ENCODE measurements at regions not wholly inside any gene's neighbourhood (a gene's known extent, or its start where the extent isn't known, plus 50 kb on each side); places are given as distances from the start of the nearest gene placed in this dataset.
A peak's percentile ranks its signal among the peaks of the same experiment; 100 is the strongest.

GRCh38 chr2:66843847-66844246 lies 408.9 kb downstream of the MEIS1 start:
- no peak for TF ChIP-seq Cebpa-rat (IDR thresholded peaks at IDR 0.05)
- H3K9me3 ChIP-seq (replicated peaks in 1 of 11) = no peaks in the 10 kb centered on the region

GRCh38 chr2:66845307-66845706 lies 410.4 kb downstream of the MEIS1 start:
- Histone ChIP-seq H3K27ac (no peak overlapping the region), H3K9me3 (replicated peaks in 1 of 11) (no peaks in the 10 kb centered on the region), H3K9ac (no peak overlapping the region), H3K36me3 (no peaks in the 10 kb centered on the region), H3K4me3 (no peak overlapping the region), H4K20me1 (no peaks in the 10 kb centered on the region), H3K4me2 (no peak overlapping the region), H3K27me3 (no peaks in the 10 kb centered on the region), H3K4me1 (no peaks in the 10 kb centered on the region)
- no peak for TF ChIP-seq Cebpa-rat (IDR thresholded peaks at IDR 0.05)

More at GRCh38 chr2:66843847-66844246, 408.9 kb downstream of the MEIS1 start:
- Histone ChIP-seq H3K9ac (no peak overlapping the region), H3K27me3 (no peaks in the 10 kb centered on the region), H3K4me2 (no peak overlapping the region), H3K4me1 (no peaks in the 10 kb centered on the region), H3K27ac (no peak overlapping the region), H3K4me3 (no peak overlapping the region), H3K36me3 (no peaks in the 10 kb centered on the region), H4K20me1 (no peaks in the 10 kb centered on the region)

GRCh38 chr2:66846887-66847286 lies 412.0 kb downstream of the MEIS1 start:
- Histone ChIP-seq H3K4me1 (no peaks in the 10 kb centered on the region), H3K4me3 (no peak overlapping the region), H3K36me3 (no peaks in the 10 kb centered on the region), H3K4me2 (no peak overlapping the region), H3K9me3 (replicated peaks in 1 of 11) (no peaks in the 10 kb centered on the region), H3K27ac (no peak overlapping the region), H3K27me3 (no peaks in the 10 kb centered on the region), H3K9ac (no peak overlapping the region), H4K20me1 (no peaks in the 10 kb centered on the region)
- TF ChIP-seq Cebpa-rat (IDR thresholded peaks at IDR 0.05) = no peak

GRCh38 chr2:66849153-66849755 lies 414.3 kb downstream of the MEIS1 start:
- H3K9ac ChIP-seq = no peak overlapping the region
- TF ChIP-seq Cebpa-rat (IDR thresholded peaks at IDR 0.05) = no peak
- no peaks in the 10 kb centered on the region for H3K27me3 ChIP-seq
- no peaks in the 10 kb centered on the region for H3K9me3 ChIP-seq (replicated peaks in 1 of 11)
- H4K20me1 ChIP-seq = no peaks in the 10 kb centered on the region
- H3K4me1 ChIP-seq = peaks cover 4 to 8% (median 6%) of the 10 kb centered on the region in 10 experiments; a peak in 19 of 20 replicates
- H3K4me2 ChIP-seq = no peak overlapping the region
- no peak overlapping the region for H3K4me3 ChIP-seq
- H3K27ac ChIP-seq = no peak overlapping the region
- H3K36me3 ChIP-seq = no peaks in the 10 kb centered on the region

- Histone ChIP-seq H3K27me3 (no peaks in the 10 kb centered on the region), H3K27ac (no peak overlapping the region), H4K20me1 (no peaks in the 10 kb centered on the region), H3K9me3 (replicated peaks in 1 of 11) (no peaks in the 10 kb centered on the region), H3K4me2 (no peak overlapping the region), H3K4me3 (no peak overlapping the region), H3K9ac (no peak overlapping the region), H3K36me3 (no peaks in the 10 kb centered on the region), H3K4me1 (peaks cover 8 to 14% (median 12%) of the 10 kb centered on the region in 10 experiments; a peak in 19 of 20 replicates)
- TF ChIP-seq Cebpa-rat (IDR thresholded peaks at IDR 0.05) = no peak
Observed at GRCh38 chr2:66850376-66850775, 415.5 kb downstream of the MEIS1 start.

- Histone ChIP-seq H3K9me3 (replicated peaks in 1 of 11) (no peaks in the 10 kb centered on the region), H3K4me3 (no peak overlapping the region), H3K36me3 (no peaks in the 10 kb centered on the region), H3K4me1 (peaks cover 8 to 14% (median 12%) of the 10 kb centered on the region in 10 experiments; a peak in 19 of 20 replicates), H3K4me2 (no peak overlapping the region), H3K27me3 (no peaks in the 10 kb centered on the region), H4K20me1 (no peaks in the 10 kb centered on the region), H3K9ac (no peak overlapping the region), H3K27ac (no peak overlapping the region)
- TF ChIP-seq Cebpa-rat (IDR thresholded peaks at IDR 0.05) = no peak
Observed at GRCh38 chr2:66851449-66851872, 416.5 kb downstream of the MEIS1 start.

- no peak overlapping the region for H3K27ac ChIP-seq
- H3K36me3 ChIP-seq = no peaks in the 10 kb centered on the region
- no peaks in the 10 kb centered on the region for H4K20me1 ChIP-seq
- H3K4me2 ChIP-seq = no peak overlapping the region
- no peak overlapping the region for H3K4me3 ChIP-seq
- no peaks in the 10 kb centered on the region for H3K27me3 ChIP-seq
- H3K9me3 ChIP-seq (replicated peaks in 1 of 11) = no peaks in the 10 kb centered on the region
- no peak for TF ChIP-seq Cebpa-rat (IDR thresholded peaks at IDR 0.05)
- H3K9ac ChIP-seq = no peak overlapping the region
- peaks cover 8 to 14% (median 12%) of the 10 kb centered on the region in 10 experiments; a peak in 19 of 20 replicates for H3K4me1 ChIP-seq
Observed at GRCh38 chr2:66852953-66853352, 418.0 kb downstream of the MEIS1 start.

GRCh38 chr2:66853585-66853984 lies 418.7 kb downstream of the MEIS1 start:
- TF ChIP-seq Cebpa-rat (IDR thresholded peaks at IDR 0.05) = no peak
- no peak overlapping the region for H3K9ac ChIP-seq
- H4K20me1 ChIP-seq = no peaks in the 10 kb centered on the region
- no peaks in the 10 kb centered on the region for H3K9me3 ChIP-seq (replicated peaks in 1 of 11)
- H3K36me3 ChIP-seq = no peaks in the 10 kb centered on the region
- peak overlapping the region in 7 of 11 experiments; percentile 32 to 67 (median 59); a peak in 7 of 22 replicates for H3K4me2 ChIP-seq
- H3K4me1 ChIP-seq = peaks cover 8 to 14% (median 12%) of the 10 kb centered on the region in 10 experiments; a peak in 19 of 20 replicates
- H3K4me3 ChIP-seq = no peak overlapping the region
- no peaks in the 10 kb centered on the region for H3K27me3 ChIP-seq
- no peak overlapping the region for H3K27ac ChIP-seq

GRCh38 chr2:66854298-66854697 lies 419.4 kb downstream of the MEIS1 start:
- Histone ChIP-seq H3K4me3 (no peak overlapping the region), H3K36me3 (no peaks in the 10 kb centered on the region), H3K27ac (no peak overlapping the region), H3K9ac (no peak overlapping the region), H3K27me3 (no peaks in the 10 kb centered on the region), H3K4me1 (peaks cover 8 to 14% (median 12%) of the 10 kb centered on the region in 10 experiments; a peak in 19 of 20 replicates), H4K20me1 (no peaks in the 10 kb centered on the region), H3K9me3 (replicated peaks in 1 of 11) (no peaks in the 10 kb centered on the region), H3K4me2 (peak overlapping the region; percentile 32 to 67 (median 55); a peak in 21 of 22 replicates)
- no peak for TF ChIP-seq Cebpa-rat (IDR thresholded peaks at IDR 0.05)

Measured in BLaER1 treated with 17β-estradiol and CSF1 and Interleukin-3, amounts not matched to agents 10 nM and 100 nM (cell line).